IMR-90 (cell line): ENCODE measurements at regions not wholly inside any gene's neighbourhood (a gene's known extent, or its start where the extent isn't known, plus 50 kb on each side); places are given as distances from the start of the nearest gene placed in this dataset.
A peak's percentile ranks its signal among the peaks of the same experiment; 100 is the strongest.

ENCODE experiments used
- ATAC-seq: fragments of 200-7000 bp; cut with Tn5 transposase; 2 replicates; pipeline ENCODE4 v1.9.1; 2020; ENCODE audit warnings: low read depth, mild to moderate bottlenecking, moderate library complexity
- BruUV-seq: library from RNA; stranded (reverse); fragments of 400-500 nt; replicated peaks from 2 replicates; lab custom pipeline; 2021; lab: Mats Ljungman, UMichigan
- CTCF ChIA-PET: fragments of 300-600 bp; formaldehyde crosslinking; extraction: SDS; loops from one replicate; lab custom pipeline; 2021; ENCODE audit warnings: antibody characterized with exemption; lab: Yijun Ruan, JAX
- POLR2A ChIA-PET: fragments of 300-600 bp; sonication (Branson Sonifier 250); formaldehyde crosslinking; loops from one replicate; lab custom pipeline; 2022; ENCODE audit warnings: antibody characterized with exemption; ENCODE audit not compliant: unreplicated experiment; lab: Charles Lee
- DNase-seq: peaks from one replicate; pipeline ENCODE4 v3.0.0; 2013
- H2AFZ ChIP-seq: replicated peaks from 2 replicates; pipeline ENCODE3; 2013; ENCODE audit warnings: low read length, mild to moderate bottlenecking; ENCODE audit not compliant: poor library complexity
- H2AK5ac ChIP-seq: 2 replicates; pipeline ENCODE4 v1.6.1; 2013; ENCODE audit warnings: low read depth, low read length, inconsistent platforms
- H2AK9ac ChIP-seq: replicated peaks from 2 replicates; pipeline ENCODE3; 2013; ENCODE audit warnings: mild to moderate bottlenecking, low read depth, low read length, moderate library complexity; ENCODE audit not compliant: poor library complexity
- H2BK120ac ChIP-seq: 2 replicates; pipeline ENCODE4 v1.6.1; 2013; ENCODE audit warnings: low read depth, low read length, inconsistent platforms
- H2BK15ac ChIP-seq: 3 replicates; pipeline ENCODE4 v1.6.1; 2013; ENCODE audit warnings: low read depth, low read length, inconsistent platforms
- H2BK20ac ChIP-seq: 2 replicates; pipeline ENCODE4 v1.6.1; 2013; ENCODE audit warnings: low read depth, mild to moderate bottlenecking, inconsistent platforms, low read length, moderate library complexity
- H2BK5ac ChIP-seq: 2 replicates; pipeline ENCODE4 v1.6.1; 2013; ENCODE audit warnings: mild to moderate bottlenecking, low read depth, low read length, inconsistent platforms; ENCODE audit not compliant: poor library complexity, severe bottlenecking
- H3K14ac ChIP-seq: replicated peaks from 2 replicates; pipeline ENCODE4 v1.6.1; 2013; ENCODE audit warnings: low read depth, low read length, inconsistent platforms
- H3K18ac ChIP-seq: 2 replicates; pipeline ENCODE4 v1.6.1; 2013; ENCODE audit warnings: low read depth, low read length, control low read depth
- H3K23ac ChIP-seq: 2 replicates; pipeline ENCODE4 v1.6.1; 2013; ENCODE audit warnings: low read depth, low read length, inconsistent platforms
- H3K27ac ChIP-seq: 2 replicates; pipeline ENCODE4 v1.5.1; 2013; ENCODE audit warnings: mild to moderate bottlenecking, control low read depth, low read length; ENCODE audit not compliant: insufficient read depth
- H3K27me3 ChIP-seq: 2 replicates; pipeline ENCODE4 v1.6.1; 2013; ENCODE audit warnings: low read length; ENCODE audit not compliant: control insufficient read depth, insufficient read depth
- H3K36me3 ChIP-seq: 2 replicates; pipeline ENCODE4 v1.6.1; 2013; ENCODE audit warnings: low read length, mixed read lengths; ENCODE audit not compliant: control insufficient read depth, insufficient read depth
- H3K4ac ChIP-seq: 2 replicates; pipeline ENCODE4 v1.6.1; 2013; ENCODE audit warnings: low read depth, low read length, inconsistent platforms
- H3K4me1 ChIP-seq: 2 replicates; pipeline ENCODE4 v1.6.1; 2013; ENCODE audit warnings: low read length, mixed read lengths; ENCODE audit not compliant: control insufficient read depth, insufficient read depth
- H3K4me2 ChIP-seq: 2 replicates; pipeline ENCODE4 v1.6.1; 2013; ENCODE audit warnings: low read depth, mild to moderate bottlenecking, control low read depth, low read length, moderate library complexity
- H3K4me3 ChIP-seq: 2 replicates; pipeline ENCODE4 v1.5.1; 2013; ENCODE audit warnings: low read depth, mild to moderate bottlenecking, control low read depth, low read length, moderate library complexity; ENCODE audit not compliant: insufficient read depth
- H3K56ac ChIP-seq: 2 replicates; pipeline ENCODE4 v1.6.1; 2013; ENCODE audit warnings: low read length, inconsistent platforms; ENCODE audit not compliant: insufficient read depth; ENCODE audit errors: extremely low read depth
- H3K79me1 ChIP-seq, 2 experiments: 2 replicates each; pipeline ENCODE4 v1.6.1; 2013; ENCODE audit warnings: low read length in 2 of 2, inconsistent platforms in 1 of 2, low read depth in 1 of 2
- H3K9ac ChIP-seq: 2 replicates; pipeline ENCODE4 v1.6.1; 2013; ENCODE audit warnings: low read depth, low read length, control low read depth
- H3K9me1 ChIP-seq: 2 replicates; pipeline ENCODE4 v1.6.1; 2013; ENCODE audit warnings: low read length, inconsistent platforms; ENCODE audit not compliant: insufficient read depth
- H3K9me3 ChIP-seq: 2 replicates; pipeline ENCODE4 v1.6.1; 2013; ENCODE audit warnings: low read length; ENCODE audit not compliant: control insufficient read depth, insufficient read depth
- H4K20me1 ChIP-seq: 2 replicates; pipeline ENCODE4 v1.6.1; 2013; ENCODE audit warnings: low read length, inconsistent platforms; ENCODE audit not compliant: insufficient read depth
- H4K5ac ChIP-seq: 2 replicates; pipeline ENCODE4 v1.6.1; 2013; ENCODE audit warnings: mild to moderate bottlenecking, low read depth, low read length, control low read depth
- H4K8ac ChIP-seq, 2 experiments: 2 replicates each; pipeline ENCODE4 v1.6.1; 2013; ENCODE audit warnings: low read depth in 2 of 2, low read length in 2 of 2, control low read depth in 1 of 2, inconsistent platforms in 1 of 2
- H4K91ac ChIP-seq: 2 replicates; pipeline ENCODE4 v1.6.1; 2013; ENCODE audit warnings: low read depth, low read length, inconsistent platforms; ENCODE audit not compliant: insufficient read depth
- BHLHE40 ChIP-seq: fragments of 150-350 bp; IDR thresholded peaks from 2 replicates; pipeline ENCODE4 v1.6.1; 2016; ENCODE audit warnings: mild to moderate bottlenecking, low read depth, low read length
- CEBPB ChIP-seq: IDR thresholded peaks from 2 replicates; pipeline ENCODE4 v1.6.1; 2012; ENCODE audit warnings: low read depth, low read length, improper control_type of control experiment
- CHD1 ChIP-seq: IDR thresholded peaks from 2 replicates; pipeline ENCODE4 v1.6.1; 2012; ENCODE audit warnings: low read depth, low read length, improper control_type of control experiment
- MAFK ChIP-seq: IDR thresholded peaks from 2 replicates; pipeline ENCODE4 v1.6.1; 2012; ENCODE audit warnings: low read depth, low read length, improper control_type of control experiment
- MAZ ChIP-seq: IDR thresholded peaks from 2 replicates; pipeline ENCODE4 v1.6.1; 2012; ENCODE audit warnings: low read depth, mild to moderate bottlenecking, low read length, improper control_type of control experiment, moderate library complexity, borderline replicate concordance
- MXI1 ChIP-seq: IDR thresholded peaks from 2 replicates; pipeline ENCODE4 v1.6.1; 2012; ENCODE audit warnings: low read depth, mild to moderate bottlenecking, low read length, moderate library complexity, borderline replicate concordance
- NFE2L2 ChIP-seq: fragments of 150-350 bp; IDR thresholded peaks from 2 replicates; pipeline ENCODE4 v1.6.1; 2016; ENCODE audit warnings: low read depth, mild to moderate bottlenecking, low read length
- POLR2A ChIP-seq: IDR thresholded peaks from 2 replicates; pipeline ENCODE4 v1.6.1; 2012; ENCODE audit warnings: mild to moderate bottlenecking, low read depth, low read length
- RCOR1 ChIP-seq: IDR thresholded peaks from 2 replicates; pipeline ENCODE4 v1.6.1; 2012; ENCODE audit warnings: mild to moderate bottlenecking, low read length, improper control_type of control experiment; ENCODE audit not compliant: insufficient replicate concordance
- RFX5 ChIP-seq: IDR thresholded peaks from 2 replicates; pipeline ENCODE4 v1.8.0; 2012; ENCODE audit warnings: low read depth, mild to moderate bottlenecking, low read length, moderate library complexity
- SMC3 ChIP-seq: fragments of 150-350 bp; IDR thresholded peaks from 2 replicates; pipeline ENCODE4 v1.6.1; 2016; ENCODE audit warnings: low read depth, mild to moderate bottlenecking, antibody characterized with exemption, low read length, moderate library complexity
- USF2 ChIP-seq: fragments of 150-350 bp; IDR thresholded peaks from 2 replicates; pipeline ENCODE4 v1.6.1; 2017; ENCODE audit warnings: mild to moderate bottlenecking, antibody characterized with exemption, low read length, low read depth
- WGBS, 2 experiments: methylation state at CpG; one replicate each; pipeline versions ENCODE4 v1.1.5 to v1.1.7; 2013; ENCODE audit warnings: missing lambda C conversion rate in 2 of 2; ENCODE audit not compliant: insufficient read length in 1 of 2; ENCODE audit errors: extremely low coverage in 2 of 2; 5-methylcytosine and 5-hydroxymethylcytosine counted together
- dilution Hi-C: fragments of 300-500 bp; cut with HindIII; formaldehyde crosslinking; loops from one replicate; pipeline ENCODE4 v1.14.3; 2018; ENCODE audit warnings: low sequenced_read_pairs; ENCODE audit not compliant: unreplicated experiment
- in situ Hi-C: fragments of 300-500 bp; cut with MboI; formaldehyde crosslinking; loops from 3 replicates; pipeline ENCODE4 v1.14.3; 2019; ENCODE audit warnings: low sequenced_read_pairs, inconsistent platforms, mixed read lengths
- intact Hi-C: fragments of 100-400 bp; cut with micrococcal nuclease; formaldehyde crosslinking; loops from 2 replicates; pipeline ENCODE4 v1.10.0; 2022
- TF ChIP-seq, protein P1 (sequence below): fragments of 150-350 bp; IDR thresholded peaks from 2 replicates; pipeline ENCODE4 v1.6.1; 2016; ENCODE audit warnings: low read depth, mild to moderate bottlenecking, low read length, moderate library complexity, borderline replicate concordance
- TF ChIP-seq, protein P2 (sequence below): conservative IDR thresholded peaks from 2 replicates; pipeline ENCODE4 v1.5.1; 2012; ENCODE audit warnings: mild to moderate bottlenecking, low read depth, low read length, improper control_type of control experiment

- no peak overlapping the region for H3K14ac ChIP-seq
- H4K20me1 ChIP-seq: no peaks in the 10 kb centered on the region
- H3K9ac ChIP-seq: no peak overlapping the region
- H3K36me3 ChIP-seq: no peaks in the 10 kb centered on the region
- no peak overlapping the region for H3K4me2 ChIP-seq
- H4K8ac ChIP-seq: no peak overlapping the region
- DNase-seq (peak; percentile 35), ATAC-seq (no peak)
- H4K5ac ChIP-seq: no peak overlapping the region
- no peak overlapping the region for H3K4me3 ChIP-seq
- H3K27ac ChIP-seq: no peak overlapping the region
- H3K23ac ChIP-seq: no peak overlapping the region
- peak overlapping the region; percentile 55 for H3K18ac ChIP-seq
- in situ Hi-C loops (loop anchor here (25.0 kb wide), 1 partner anchor 815 kb away; no protein-coding TSS in a partner anchor), intact Hi-C loops (no loop called here), dilution Hi-C loops (no loop called here)
- H3K9me1 ChIP-seq: no peaks in the 10 kb centered on the region
- H3K79me1 ChIP-seq: no peaks in the 10 kb centered on the region
- ChIA-PET CTCF (interaction anchor here (1.0 kb wide), 1 partner anchor 79 kb away, joined by 3 read pairs; no protein-coding TSS in a partner anchor), POLR2A (interaction anchor here (0.6 kb wide), 1 partner anchor 583 kb away, joined by 5 read pairs; no protein-coding TSS in a partner anchor)
- TF ChIP-seq, protein P1, sequence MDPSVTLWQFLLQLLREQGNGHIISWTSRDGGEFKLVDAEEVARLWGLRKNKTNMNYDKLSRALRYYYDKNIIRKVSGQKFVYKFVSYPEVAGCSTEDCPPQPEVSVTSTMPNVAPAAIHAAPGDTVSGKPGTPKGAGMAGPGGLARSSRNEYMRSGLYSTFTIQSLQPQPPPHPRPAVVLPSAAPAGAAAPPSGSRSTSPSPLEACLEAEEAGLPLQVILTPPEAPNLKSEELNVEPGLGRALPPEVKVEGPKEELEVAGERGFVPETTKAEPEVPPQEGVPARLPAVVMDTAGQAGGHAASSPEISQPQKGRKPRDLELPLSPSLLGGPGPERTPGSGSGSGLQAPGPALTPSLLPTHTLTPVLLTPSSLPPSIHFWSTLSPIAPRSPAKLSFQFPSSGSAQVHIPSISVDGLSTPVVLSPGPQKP: no peak
- TF ChIP-seq BHLHE40 (no peak), CEBPB (no peak), POLR2A (no peak), USF2 (no peak), CHD1 (no peak), MAZ (no peak), RCOR1 (no peak), RFX5 (no peak), SMC3 (no peak), MXI1 (no peak), NFE2L2 (no peak), MAFK (no peak)
- TF ChIP-seq, protein P2, sequence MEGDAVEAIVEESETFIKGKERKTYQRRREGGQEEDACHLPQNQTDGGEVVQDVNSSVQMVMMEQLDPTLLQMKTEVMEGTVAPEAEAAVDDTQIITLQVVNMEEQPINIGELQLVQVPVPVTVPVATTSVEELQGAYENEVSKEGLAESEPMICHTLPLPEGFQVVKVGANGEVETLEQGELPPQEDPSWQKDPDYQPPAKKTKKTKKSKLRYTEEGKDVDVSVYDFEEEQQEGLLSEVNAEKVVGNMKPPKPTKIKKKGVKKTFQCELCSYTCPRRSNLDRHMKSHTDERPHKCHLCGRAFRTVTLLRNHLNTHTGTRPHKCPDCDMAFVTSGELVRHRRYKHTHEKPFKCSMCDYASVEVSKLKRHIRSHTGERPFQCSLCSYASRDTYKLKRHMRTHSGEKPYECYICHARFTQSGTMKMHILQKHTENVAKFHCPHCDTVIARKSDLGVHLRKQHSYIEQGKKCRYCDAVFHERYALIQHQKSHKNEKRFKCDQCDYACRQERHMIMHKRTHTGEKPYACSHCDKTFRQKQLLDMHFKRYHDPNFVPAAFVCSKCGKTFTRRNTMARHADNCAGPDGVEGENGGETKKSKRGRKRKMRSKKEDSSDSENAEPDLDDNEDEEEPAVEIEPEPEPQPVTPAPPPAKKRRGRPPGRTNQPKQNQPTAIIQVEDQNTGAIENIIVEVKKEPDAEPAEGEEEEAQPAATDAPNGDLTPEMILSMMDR: no peak
- no TSS peak for BruUV-seq
- no peaks in the 10 kb centered on the region for H3K9me3 ChIP-seq
- 100% methylated on average over 1 of the region's 8 CpGs; no CpG with 5 or more reads in 1 of the 2 experiments for WGBS, 2 experiments
- no peak overlapping the region for H2AK5ac ChIP-seq
- H2BK15ac ChIP-seq: no peak overlapping the region
- H2BK20ac ChIP-seq: no peak overlapping the region
- no peak overlapping the region for H3K56ac ChIP-seq
- no peaks in the 10 kb centered on the region for H3K27me3 ChIP-seq
- no peak overlapping the region for H2BK5ac ChIP-seq
- H3K4me1 ChIP-seq: peaks cover 4% of the 10 kb centered on the region
- H2BK120ac ChIP-seq: no peak overlapping the region
- H4K91ac ChIP-seq: no peak overlapping the region
- no peak overlapping the region for H2AK9ac ChIP-seq
- no peak overlapping the region for H2AFZ ChIP-seq
- no peak overlapping the region for H3K4ac ChIP-seq
Measured at GRCh38 chr1:96971849-96972602, 250.4 kb downstream of the PTBP2 start.
